Ishikawa (cell line): ENCODE measurements at regions not wholly inside any gene's neighbourhood (a gene's known extent, or its start where the extent isn't known, plus 50 kb on each side); places are given as distances from the start of the nearest gene placed in this dataset.

Experiments used
- CREB1 ChIP-seq: IDR thresholded peaks from 2 replicates; pipeline ENCODE4 v1.6.1; 2012; ENCODE audit warnings: low read depth
- EGR1 ChIP-seq: IDR thresholded peaks from 2 replicates; pipeline ENCODE4 v1.6.1; 2012
- TF ChIP-seq, protein P1 (sequence below): IDR thresholded peaks from 2 replicates; pipeline ENCODE4 v1.6.1; 2012

DNA sequence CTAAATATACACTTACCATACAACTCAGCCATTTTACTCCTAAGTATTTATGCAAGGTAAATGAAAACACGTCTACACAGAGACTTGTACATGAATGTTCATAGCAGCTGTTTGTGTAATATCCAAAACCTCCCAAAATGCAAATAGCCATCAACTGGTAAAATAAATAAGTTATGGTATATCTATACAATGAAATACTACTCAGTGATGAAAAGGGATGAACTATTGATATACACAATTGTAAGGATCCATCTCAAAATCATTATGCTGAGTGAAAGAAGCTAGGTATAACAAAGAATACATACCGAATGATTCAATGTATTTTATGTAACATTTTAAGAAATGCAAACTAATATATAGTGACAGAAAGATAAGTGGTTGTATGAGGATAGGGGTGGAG lies 149.8 kb upstream of the TNFSF11 start:
- TF ChIP-seq EGR1: no peak
- no peak for TF ChIP-seq CREB1
- TF ChIP-seq, protein P1, sequence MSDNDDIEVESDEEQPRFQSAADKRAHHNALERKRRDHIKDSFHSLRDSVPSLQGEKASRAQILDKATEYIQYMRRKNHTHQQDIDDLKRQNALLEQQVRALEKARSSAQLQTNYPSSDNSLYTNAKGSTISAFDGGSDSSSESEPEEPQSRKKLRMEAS: no peak
